OCI-LY7 (cell line): ENCODE measurements at regions not wholly inside any gene's neighbourhood (a gene's known extent, or its start where the extent isn't known, plus 50 kb on each side); places are given as distances from the start of the nearest gene placed in this dataset.

ENCODE experiments used
- EZH2phosphoT487 ChIP-seq: fragments of 200-600 bp; sonication (generic); IDR thresholded peaks from 2 replicates; pipeline ENCODE4 v1.6.1; 2018; ENCODE audit warnings: low read depth, borderline replicate concordance, mild to moderate bottlenecking, mixed run types, antibody characterized with exemption, low read length, moderate library complexity, mixed read lengths
- TF ChIP-seq, protein P1 (sequence below): fragments of 200-600 bp; sonication (generic); conservative IDR thresholded peaks from 2 replicates; pipeline ENCODE4 v1.5.1; 2014; ENCODE audit warnings: mild to moderate bottlenecking, antibody characterized with exemption, low read length, moderate library complexity, mixed read lengths

DNA sequence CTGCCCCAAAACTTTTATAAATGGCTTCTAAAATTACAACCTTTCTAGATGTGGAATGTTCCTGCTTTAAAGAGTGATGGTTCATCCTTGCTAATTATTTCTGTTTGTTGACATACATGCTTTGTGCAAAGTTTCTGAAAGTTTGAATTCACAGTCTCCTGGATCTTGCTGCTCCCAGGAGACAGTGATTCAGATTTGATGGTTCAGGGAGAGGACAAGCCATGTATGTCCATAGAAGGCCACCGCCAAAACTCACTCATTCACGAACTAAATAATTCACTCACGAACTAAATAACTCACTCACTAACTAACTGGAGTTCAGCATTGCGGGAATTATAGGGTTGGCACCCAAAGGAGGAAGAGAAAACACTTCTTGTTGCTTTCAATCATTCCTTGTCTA lies 416.5 kb upstream of the ZEB2 start:
- TF ChIP-seq, protein P1, sequence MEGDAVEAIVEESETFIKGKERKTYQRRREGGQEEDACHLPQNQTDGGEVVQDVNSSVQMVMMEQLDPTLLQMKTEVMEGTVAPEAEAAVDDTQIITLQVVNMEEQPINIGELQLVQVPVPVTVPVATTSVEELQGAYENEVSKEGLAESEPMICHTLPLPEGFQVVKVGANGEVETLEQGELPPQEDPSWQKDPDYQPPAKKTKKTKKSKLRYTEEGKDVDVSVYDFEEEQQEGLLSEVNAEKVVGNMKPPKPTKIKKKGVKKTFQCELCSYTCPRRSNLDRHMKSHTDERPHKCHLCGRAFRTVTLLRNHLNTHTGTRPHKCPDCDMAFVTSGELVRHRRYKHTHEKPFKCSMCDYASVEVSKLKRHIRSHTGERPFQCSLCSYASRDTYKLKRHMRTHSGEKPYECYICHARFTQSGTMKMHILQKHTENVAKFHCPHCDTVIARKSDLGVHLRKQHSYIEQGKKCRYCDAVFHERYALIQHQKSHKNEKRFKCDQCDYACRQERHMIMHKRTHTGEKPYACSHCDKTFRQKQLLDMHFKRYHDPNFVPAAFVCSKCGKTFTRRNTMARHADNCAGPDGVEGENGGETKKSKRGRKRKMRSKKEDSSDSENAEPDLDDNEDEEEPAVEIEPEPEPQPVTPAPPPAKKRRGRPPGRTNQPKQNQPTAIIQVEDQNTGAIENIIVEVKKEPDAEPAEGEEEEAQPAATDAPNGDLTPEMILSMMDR, result no peak
- no peak for TF ChIP-seq EZH2phosphoT487
